T-helper 22 cell (primary cell): ENCODE measurements at regions not wholly inside any gene's neighbourhood (a gene's known extent, or its start where the extent isn't known, plus 50 kb on each side); places are given as distances from the start of the nearest gene placed in this dataset.

Experiments
- DNase-seq: peaks from one replicate; pipeline ENCODE4 v3.0.0-alpha.2; 2020; ENCODE audit warnings: low read depth

DNA sequence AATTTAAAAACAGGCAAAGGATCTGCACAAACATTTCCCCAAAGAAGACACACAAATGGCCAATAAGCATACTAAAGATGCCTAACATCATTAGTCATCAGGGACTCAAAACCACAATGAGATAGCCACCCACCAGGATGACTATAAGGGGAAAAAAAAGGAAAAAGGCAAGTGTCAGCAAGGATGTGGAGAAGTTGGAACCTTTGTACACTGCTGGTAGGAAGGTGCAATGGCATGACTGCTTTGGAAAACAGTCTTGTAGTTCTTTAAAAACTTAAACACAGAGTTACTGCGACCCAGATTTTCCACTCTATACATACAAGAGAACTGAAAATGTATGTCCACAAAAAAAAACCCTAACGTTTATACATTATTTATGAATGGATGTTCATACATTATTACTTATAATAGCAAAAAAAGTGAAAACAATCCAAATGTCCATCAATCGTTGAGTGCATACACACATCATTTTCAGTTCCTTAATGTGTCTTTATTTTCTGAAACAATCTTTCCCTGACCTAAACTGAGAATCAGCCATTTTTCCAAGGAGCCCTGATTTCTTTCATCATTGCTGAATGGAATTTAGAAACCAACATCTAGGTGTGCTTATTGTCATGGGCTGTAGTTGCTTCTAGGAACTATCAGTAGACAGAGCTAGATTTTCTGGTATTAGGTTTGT is 64.7 kb upstream of the TLK1 start:
- DNase-seq: no peak

- DNase-seq: no peak
Measured at GRCh38 chr2:171217330-171217729, 56.6 kb upstream of the TLK1 start.

- DNase-seq: no peak
Measured at GRCh38 chr2:171216631-171217030, 55.9 kb upstream of the TLK1 start.

GRCh38 chr2:171214093-171214492 is 53.4 kb upstream of the TLK1 start:
- DNase-seq: no peak

DNA sequence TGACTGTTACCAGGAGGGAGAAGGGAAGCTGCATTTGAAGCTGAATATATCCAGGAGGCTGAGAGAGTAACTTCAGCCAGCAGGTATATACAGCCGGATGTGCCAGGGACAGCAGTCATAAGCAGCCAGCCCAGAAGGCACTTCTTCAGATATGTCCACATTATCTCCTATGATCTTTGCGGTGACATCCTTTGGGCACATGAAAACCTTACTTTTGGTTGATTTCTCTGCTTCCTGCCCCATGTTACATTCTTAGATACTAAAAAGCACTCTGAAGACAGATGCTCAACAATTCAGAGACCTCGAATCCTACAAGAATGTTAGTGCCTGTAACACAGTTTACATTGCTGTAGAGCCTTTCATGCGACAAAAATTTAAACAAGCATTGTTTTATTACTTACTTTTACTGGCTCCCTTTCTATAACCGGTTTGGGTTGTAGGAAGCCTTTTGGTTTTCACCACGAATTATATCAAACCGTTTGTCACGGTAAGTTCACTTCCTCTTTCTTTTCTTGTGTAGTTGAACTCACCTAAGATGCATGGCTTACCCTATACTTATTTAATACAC is 50.3 kb upstream of the TLK1 start:
- peak; percentile 16 for DNase-seq
